Body of pancreas (tissue), 4 donors: ENCODE measurements at regions not wholly inside any gene's neighbourhood (a gene's known extent, or its start where the extent isn't known, plus 50 kb on each side); places are given as distances from the start of the nearest gene placed in this dataset.
A peak's percentile ranks its signal among the peaks of the same experiment; 100 is the strongest.

ENCODE experiments used
- ATAC-seq: fragments of 150-250 bp; one replicate; pipeline ENCODE4 v1.9.1; 2016
- DNase-seq, 4 donors: peaks; one replicate each; pipeline ENCODE4 v3.0.0-alpha.2; 2019
- H3K27ac ChIP-seq, 4 donors: fragments of 200-600 bp; sonication (generic); 1 replicate in 3 of 4; 2 replicates in 1 of 4; pipeline versions ENCODE4 v1.5.1 to v1.6.1; 2016 to 2019; ENCODE audit warnings: mild to moderate bottlenecking in 1 of 4, mixed read lengths in 1 of 4, moderate library complexity in 1 of 4
- H3K27me3 ChIP-seq, 2 donors: fragments of 200-600 bp; sonication (generic); one replicate each; pipeline ENCODE4 v1.6.0; 2016; ENCODE audit warnings: mild to moderate bottlenecking in 1 of 2
- H3K36me3 ChIP-seq, 2 donors: fragments of 200-600 bp; sonication (generic); replicated peaks in 1 of 2; 2 replicates each; pipeline ENCODE4 v1.5.1; 2016; ENCODE audit warnings: low read depth in 2 of 2; ENCODE audit not compliant: insufficient read depth in 1 of 2
- H3K4me1 ChIP-seq: fragments of 200-600 bp; sonication (generic); one replicate; pipeline ENCODE4 v1.6.0; 2016
- H3K4me3 ChIP-seq, 2 donors: fragments of 200-600 bp; sonication (generic); 1 replicate in 1 of 2; 2 replicates in 1 of 2; pipeline ENCODE4 v1.5.1; 2016 to 2019
- H3K9me3 ChIP-seq, 3 donors: fragments of 200-600 bp; sonication (generic); 1 replicate in 2 of 3; 2 replicates in 1 of 3; pipeline ENCODE4 v1.5.1; 2016
- POLR2A ChIP-seq, 3 donors: fragments of 450-650 bp; IDR thresholded peaks; one replicate each; pipeline ENCODE4 v1.6.1; 2016; ENCODE audit warnings: antibody characterized with exemption in 3 of 3, mild to moderate bottlenecking in 2 of 3
- WGBS, 2 donors: methylation state at CpG; one replicate each; pipeline ENCODE4 v1.1.5; 2017; 5-methylcytosine and 5-hydroxymethylcytosine counted together
- intact Hi-C: fragments of 100-400 bp; cut with DNase I; formaldehyde crosslinking; loops from one replicate; pipeline ENCODE4 v1.15.1; 2023
- TF ChIP-seq, protein P1 (sequence below), 7 experiments: fragments of 450-650 bp in 4 of 7; fragments of 200-600 bp in 3 of 7; sonication (generic) in 3 of 7; IDR thresholded peaks; one replicate each; pipeline ENCODE4 v1.5.1; 2016 to 2019; ENCODE audit warnings: antibody characterized with exemption in 7 of 7

DNA sequence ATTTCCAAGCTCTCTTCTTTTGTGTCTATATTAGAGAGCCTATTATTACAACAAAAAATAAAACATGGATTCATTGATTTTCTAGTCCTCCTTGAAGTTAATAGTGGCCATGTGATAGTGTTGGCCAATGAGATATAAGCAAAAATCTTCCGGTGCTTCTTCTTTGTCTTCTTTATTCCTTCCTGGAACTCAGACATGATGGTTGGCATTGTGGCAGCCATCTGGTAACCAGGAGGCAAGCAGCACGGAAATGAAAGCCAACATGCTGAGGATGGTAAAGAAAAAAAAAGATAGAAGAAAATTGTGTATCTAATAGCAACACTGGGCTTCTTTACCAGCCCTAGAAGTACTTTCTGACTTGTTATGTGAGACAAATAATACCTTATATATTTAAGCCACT, 50.8 kb upstream of the SEL1L start:
- Histone ChIP-seq H3K36me3 (no peaks in the 10 kb centered on the region), H3K4me1 (no peaks in the 10 kb centered on the region), H3K9me3 (no peaks in the 10 kb centered on the region), H3K27me3 (no peaks in the 10 kb centered on the region), H3K4me3 (no peak overlapping the region), H3K27ac (no peak overlapping the region)
- TF ChIP-seq, protein P1, sequence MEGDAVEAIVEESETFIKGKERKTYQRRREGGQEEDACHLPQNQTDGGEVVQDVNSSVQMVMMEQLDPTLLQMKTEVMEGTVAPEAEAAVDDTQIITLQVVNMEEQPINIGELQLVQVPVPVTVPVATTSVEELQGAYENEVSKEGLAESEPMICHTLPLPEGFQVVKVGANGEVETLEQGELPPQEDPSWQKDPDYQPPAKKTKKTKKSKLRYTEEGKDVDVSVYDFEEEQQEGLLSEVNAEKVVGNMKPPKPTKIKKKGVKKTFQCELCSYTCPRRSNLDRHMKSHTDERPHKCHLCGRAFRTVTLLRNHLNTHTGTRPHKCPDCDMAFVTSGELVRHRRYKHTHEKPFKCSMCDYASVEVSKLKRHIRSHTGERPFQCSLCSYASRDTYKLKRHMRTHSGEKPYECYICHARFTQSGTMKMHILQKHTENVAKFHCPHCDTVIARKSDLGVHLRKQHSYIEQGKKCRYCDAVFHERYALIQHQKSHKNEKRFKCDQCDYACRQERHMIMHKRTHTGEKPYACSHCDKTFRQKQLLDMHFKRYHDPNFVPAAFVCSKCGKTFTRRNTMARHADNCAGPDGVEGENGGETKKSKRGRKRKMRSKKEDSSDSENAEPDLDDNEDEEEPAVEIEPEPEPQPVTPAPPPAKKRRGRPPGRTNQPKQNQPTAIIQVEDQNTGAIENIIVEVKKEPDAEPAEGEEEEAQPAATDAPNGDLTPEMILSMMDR (IDR thresholded peaks at IDR 0.05), result no peak
- no peak for TF ChIP-seq POLR2A (IDR thresholded peaks at IDR 0.05)
- DNase-seq, result no peak
- WGBS, 2 donors, result 91 to 99% methylated on average over 2 of the region's 2 CpGs
- intact Hi-C loops, result no loop called here
- ATAC-seq, result no peak

DNA sequence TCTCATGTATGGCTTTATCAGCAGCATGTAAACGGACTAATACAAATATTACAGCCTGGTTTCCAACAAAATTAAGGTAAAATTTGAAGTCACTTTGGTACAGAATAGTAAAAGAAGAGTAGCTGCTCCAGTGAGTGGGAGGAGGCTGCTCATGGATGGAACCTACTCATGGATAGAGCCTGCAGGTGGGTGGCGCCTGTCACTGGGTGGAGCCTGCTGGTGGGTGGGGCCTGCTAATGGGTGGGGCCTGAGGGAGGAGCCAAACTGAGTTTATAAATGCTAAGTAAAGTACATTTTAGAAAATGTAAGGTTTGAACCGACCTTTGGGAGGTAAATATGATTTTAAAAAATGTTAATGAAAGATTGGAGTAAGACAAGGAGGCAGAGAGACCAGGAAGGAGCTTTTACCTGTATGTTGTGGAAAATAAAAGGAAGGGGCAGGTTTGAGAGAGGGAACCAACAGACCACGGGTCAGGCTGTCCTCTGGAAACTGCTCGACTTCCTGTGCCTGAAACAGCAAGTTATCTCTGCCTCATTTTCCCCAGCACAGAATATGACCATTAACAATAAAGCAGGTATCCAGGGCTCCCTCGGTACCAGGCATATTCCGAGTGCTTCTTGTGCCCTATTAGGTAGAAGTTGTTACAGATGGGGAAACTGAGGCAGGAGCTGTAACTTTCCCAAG, 55.9 kb upstream of the SEL1L start:
- DNase-seq, result no peak
- Histone ChIP-seq H3K9me3 (no peaks in the 10 kb centered on the region), H3K4me3 (no peak overlapping the region), H3K4me1 (peaks cover 26% of the 10 kb centered on the region), H3K27me3 (no peaks in the 10 kb centered on the region), H3K36me3 (no peaks in the 10 kb centered on the region), H3K27ac (no peak overlapping the region)
- no peak for ATAC-seq
- WGBS, 2 donors, result 85 to 94% methylated on average over 7 of the region's 7 CpGs
- TF ChIP-seq POLR2A (IDR thresholded peaks at IDR 0.05), result no peak
- intact Hi-C loops, result no loop called here

DNA sequence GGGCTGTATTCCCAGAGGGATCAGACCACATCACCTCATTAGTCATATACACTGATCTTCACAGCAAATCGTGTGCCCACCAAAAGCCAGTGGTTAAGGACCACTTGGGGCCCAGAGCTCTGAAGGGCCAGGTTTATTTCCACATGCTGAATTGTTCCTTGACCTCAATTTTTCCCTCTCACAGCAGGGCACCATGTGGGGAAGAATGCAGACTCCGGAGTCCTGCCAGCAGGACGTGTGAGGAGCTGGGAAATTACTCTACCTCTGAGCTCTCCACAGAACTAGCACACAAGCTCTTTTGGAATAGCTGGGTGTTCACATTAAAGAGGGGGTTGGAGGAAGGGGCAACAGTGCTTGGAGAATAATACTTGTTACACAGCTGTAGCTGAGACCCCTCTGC, 57.6 kb upstream of the SEL1L start:
- H3K4me3 ChIP-seq, result no peak overlapping the region
- WGBS, 2 donors, result 57 to 66% methylated on average over 3 of the region's 3 CpGs
- H3K27me3 ChIP-seq, result no peaks in the 10 kb centered on the region
- H3K36me3 ChIP-seq, result no peaks in the 10 kb centered on the region
- no peaks in the 10 kb centered on the region for H3K9me3 ChIP-seq
- DNase-seq, result no peak
- intact Hi-C loops, result no loop called here
- H3K27ac ChIP-seq, result no peak overlapping the region
- no peak for ATAC-seq
- TF ChIP-seq, protein P1 (IDR thresholded peaks at IDR 0.05), result no peak
- H3K4me1 ChIP-seq, result peaks cover 33% of the 10 kb centered on the region

DNA sequence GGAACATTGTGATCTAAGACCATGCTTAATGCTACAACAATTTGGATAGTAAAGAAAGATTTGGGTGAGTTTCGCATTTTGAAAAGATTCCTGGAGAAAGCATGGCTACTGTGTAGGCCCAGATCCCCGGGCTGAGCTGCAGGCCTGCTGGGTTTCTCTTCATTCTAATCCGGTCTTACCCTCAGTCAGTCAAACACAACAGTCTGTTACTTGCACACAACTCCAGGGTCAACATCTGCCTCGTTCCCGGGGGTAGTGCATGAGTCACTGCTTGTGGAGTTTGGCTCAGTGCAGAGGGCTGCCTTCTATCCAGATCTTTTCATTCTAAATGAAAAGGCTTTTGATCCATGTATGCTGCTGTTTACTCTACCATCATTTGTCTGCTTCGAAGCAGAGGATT, 60.4 kb upstream of the SEL1L start:
- WGBS, 2 donors, result 23 to 28% methylated on average over 6 of the region's 6 CpGs
- Histone ChIP-seq H3K27ac (peak overlapping the region in 3 of 4 donors; percentile 64 to 80 (median 67)), H3K27me3 (no peaks in the 10 kb centered on the region), H3K4me3 (no peak overlapping the region), H3K4me1 (peaks cover 33% of the 10 kb centered on the region), H3K9me3 (no peaks in the 10 kb centered on the region), H3K36me3 (no peaks in the 10 kb centered on the region)
- TF ChIP-seq POLR2A (IDR thresholded peaks at IDR 0.05), result no peak
- TF ChIP-seq, protein P1 (IDR thresholded peaks at IDR 0.05), result no peak
- ATAC-seq (peak; percentile 100), DNase-seq (peak; percentile 85 to 92 (median 91))
- intact Hi-C loops, result no loop called here

DNA sequence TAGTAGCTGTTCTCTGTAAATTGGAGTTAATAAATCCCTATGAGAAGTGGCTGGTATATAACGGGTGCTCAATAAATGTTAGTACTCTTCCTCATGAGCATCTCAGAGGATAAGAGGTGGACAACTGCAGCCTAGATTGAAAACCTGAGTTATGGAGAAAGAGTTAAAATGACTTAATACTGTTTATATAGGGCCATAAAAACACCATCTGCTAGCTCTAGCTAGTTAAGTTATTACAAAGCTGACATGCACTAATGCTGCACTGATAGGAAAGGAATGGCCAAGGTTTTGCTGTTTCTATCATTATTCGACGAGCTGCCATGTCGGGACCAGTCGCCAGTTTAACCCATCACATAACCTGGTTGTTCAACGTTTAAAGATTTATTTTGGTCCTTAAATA, 72.0 kb upstream of the SEL1L start:
- intact Hi-C loops, result no loop called here
- WGBS, 2 donors, result 58 to 59% methylated on average over 6 of the region's 6 CpGs
- Histone ChIP-seq H3K9me3 (no peaks in the 10 kb centered on the region), H3K4me1 (no peaks in the 10 kb centered on the region), H3K27ac (no peak overlapping the region), H3K36me3 (no peaks in the 10 kb centered on the region), H3K4me3 (no peak overlapping the region), H3K27me3 (no peaks in the 10 kb centered on the region)
- ATAC-seq (no peak), DNase-seq (no peak)
- no peak for TF ChIP-seq POLR2A (IDR thresholded peaks at IDR 0.05)
- TF ChIP-seq, protein P1 (IDR thresholded peaks at IDR 0.05), result no peak
